ENCODE measurements at regions not wholly inside any gene's neighbourhood (a gene's known extent, or its start where the extent isn't known, plus 50 kb on each side); places are given as distances from the start of the nearest gene placed in this dataset.
"Not testable (repeated sequence)": the region's sequence is repeated elsewhere in the genome, so short reads cannot be mapped to it uniquely, and the experiment has no call there.

DNA sequence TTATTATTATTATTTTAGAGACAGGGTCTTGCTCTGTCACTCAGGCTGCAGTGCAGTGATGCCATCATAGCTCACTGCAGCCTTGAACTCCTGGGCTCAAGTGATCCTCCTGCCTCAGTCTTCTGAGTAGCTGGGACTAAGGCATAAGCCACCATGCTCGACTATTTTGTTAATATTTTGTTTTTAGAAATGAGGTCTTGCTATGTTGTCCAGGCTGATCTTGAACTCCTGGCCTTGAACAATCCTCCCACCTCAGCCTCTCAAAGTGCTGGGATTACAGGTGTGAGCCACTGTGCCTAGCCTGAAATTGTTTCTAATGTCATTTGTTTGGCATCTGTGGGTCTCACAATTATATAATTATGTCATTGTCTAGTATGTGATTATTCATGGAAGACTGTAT lies 92.4 kb downstream of the LYZL2 start:
- TF ChIP-seq, protein P1, sequence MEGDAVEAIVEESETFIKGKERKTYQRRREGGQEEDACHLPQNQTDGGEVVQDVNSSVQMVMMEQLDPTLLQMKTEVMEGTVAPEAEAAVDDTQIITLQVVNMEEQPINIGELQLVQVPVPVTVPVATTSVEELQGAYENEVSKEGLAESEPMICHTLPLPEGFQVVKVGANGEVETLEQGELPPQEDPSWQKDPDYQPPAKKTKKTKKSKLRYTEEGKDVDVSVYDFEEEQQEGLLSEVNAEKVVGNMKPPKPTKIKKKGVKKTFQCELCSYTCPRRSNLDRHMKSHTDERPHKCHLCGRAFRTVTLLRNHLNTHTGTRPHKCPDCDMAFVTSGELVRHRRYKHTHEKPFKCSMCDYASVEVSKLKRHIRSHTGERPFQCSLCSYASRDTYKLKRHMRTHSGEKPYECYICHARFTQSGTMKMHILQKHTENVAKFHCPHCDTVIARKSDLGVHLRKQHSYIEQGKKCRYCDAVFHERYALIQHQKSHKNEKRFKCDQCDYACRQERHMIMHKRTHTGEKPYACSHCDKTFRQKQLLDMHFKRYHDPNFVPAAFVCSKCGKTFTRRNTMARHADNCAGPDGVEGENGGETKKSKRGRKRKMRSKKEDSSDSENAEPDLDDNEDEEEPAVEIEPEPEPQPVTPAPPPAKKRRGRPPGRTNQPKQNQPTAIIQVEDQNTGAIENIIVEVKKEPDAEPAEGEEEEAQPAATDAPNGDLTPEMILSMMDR (IDR thresholded peaks at IDR 0.05; ENCODE audit: insufficient read depth, low read length): not testable (repeated sequence)
- TF ChIP-seq, protein P2, sequence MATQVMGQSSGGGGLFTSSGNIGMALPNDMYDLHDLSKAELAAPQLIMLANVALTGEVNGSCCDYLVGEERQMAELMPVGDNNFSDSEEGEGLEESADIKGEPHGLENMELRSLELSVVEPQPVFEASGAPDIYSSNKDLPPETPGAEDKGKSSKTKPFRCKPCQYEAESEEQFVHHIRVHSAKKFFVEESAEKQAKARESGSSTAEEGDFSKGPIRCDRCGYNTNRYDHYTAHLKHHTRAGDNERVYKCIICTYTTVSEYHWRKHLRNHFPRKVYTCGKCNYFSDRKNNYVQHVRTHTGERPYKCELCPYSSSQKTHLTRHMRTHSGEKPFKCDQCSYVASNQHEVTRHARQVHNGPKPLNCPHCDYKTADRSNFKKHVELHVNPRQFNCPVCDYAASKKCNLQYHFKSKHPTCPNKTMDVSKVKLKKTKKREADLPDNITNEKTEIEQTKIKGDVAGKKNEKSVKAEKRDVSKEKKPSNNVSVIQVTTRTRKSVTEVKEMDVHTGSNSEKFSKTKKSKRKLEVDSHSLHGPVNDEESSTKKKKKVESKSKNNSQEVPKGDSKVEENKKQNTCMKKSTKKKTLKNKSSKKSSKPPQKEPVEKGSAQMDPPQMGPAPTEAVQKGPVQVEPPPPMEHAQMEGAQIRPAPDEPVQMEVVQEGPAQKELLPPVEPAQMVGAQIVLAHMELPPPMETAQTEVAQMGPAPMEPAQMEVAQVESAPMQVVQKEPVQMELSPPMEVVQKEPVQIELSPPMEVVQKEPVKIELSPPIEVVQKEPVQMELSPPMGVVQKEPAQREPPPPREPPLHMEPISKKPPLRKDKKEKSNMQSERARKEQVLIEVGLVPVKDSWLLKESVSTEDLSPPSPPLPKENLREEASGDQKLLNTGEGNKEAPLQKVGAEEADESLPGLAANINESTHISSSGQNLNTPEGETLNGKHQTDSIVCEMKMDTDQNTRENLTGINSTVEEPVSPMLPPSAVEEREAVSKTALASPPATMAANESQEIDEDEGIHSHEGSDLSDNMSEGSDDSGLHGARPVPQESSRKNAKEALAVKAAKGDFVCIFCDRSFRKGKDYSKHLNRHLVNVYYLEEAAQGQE (IDR thresholded peaks at IDR 0.05; ENCODE audit: insufficient replicate concordance, low read depth): not testable (repeated sequence)
- not testable (repeated sequence) for TF ChIP-seq POLR2AphosphoS5 (IDR thresholded peaks at IDR 0.05; ENCODE audit: low read depth); SPI1 (IDR thresholded peaks at IDR 0.05; ENCODE audit: borderline replicate concordance, low read depth)
